CD4-positive, alpha-beta T cell treated with Interleukin-10 for 1 hour (primary cell): ENCODE measurements at regions not wholly inside any gene's neighbourhood (a gene's known extent, or its start where the extent isn't known, plus 50 kb on each side); places are given as distances from the start of the nearest gene placed in this dataset.

ENCODE experiments used
- DNase-seq: peaks from one replicate; pipeline ENCODE4 v3.0.0-alpha.2; 2020

DNA sequence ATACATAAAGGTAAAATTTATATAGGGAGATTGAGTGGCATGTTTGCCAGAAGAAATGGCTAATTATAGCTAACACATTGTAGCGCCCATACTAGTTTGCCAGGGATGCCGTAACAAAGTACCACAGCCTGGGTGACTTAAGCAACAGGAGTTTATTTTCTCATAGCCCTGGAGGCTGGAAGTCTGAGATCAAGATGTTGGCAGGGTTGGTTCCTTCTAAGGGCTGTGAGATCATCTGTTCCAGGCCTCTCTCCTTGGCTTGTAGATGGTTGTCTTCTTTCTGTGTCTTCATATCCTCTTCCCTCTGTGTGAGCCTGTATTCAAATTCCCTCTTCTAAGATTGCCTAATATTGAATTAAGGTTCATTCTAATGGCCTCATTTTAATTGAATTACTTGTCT is 417.5 kb upstream of the OPRM1 start:
- DNase-seq: no peak

DNA sequence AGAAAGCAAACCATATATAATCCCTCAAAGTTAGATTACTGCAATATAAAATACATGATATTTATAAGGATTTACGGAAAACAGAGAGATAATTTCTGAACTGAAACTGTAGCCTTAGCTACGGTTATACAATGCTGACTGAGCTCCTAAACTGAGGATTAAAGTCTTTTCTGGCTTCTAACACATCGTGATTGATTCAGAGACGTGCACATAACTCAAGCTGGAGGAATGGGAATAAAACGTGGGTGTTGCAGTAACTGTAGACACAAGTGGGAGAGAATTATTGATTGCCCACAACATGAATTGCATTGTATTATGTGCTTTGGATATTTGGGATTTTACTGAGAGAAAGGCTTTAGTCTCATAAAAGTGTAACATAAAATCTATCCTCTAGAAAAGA is 418.0 kb upstream of the OPRM1 start:
- no peak for DNase-seq

DNA sequence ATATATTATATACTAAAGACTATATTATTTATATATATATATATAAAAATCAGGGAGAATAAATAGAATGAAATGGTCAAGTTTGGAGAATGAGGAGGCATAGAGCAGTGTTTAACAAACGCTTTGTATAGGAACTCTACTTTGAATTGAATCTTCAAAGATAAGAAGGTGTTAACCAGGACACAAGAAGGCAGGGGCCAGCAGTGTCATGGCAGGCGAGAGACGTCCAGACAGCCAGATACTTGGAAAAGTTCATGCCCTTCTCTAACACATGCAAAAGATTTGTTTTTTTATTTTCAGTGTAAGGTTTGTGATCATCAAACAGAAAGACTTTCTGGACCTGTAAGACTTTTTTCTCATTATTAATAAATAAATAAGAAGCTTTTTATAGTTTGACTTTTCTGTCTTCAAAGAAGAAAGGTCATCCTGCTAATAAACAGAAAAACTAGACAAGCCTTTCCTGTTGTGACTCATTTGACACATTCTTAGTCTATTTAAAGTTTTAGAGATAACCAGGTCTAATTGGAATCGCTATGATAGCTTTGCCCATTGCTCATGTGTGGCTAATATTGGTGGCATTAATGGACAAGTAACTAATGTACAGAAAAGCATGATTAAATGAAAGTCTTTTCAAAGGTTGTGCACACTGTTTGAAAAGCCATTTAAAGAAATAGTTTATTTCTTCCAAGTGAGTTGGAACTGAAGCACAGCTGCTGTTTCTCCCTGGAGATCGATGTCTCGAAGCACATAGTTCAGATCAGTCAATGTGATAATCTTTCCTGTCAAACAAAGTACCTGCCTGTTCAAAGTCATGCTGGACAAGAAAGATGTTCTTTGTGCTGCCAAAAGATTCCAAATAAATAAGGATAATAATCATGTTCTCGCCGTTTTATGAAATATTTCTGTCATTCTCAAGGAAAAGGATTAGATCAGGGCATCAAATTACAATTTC is 420.4 kb upstream of the OPRM1 start:
- no peak for DNase-seq

DNA sequence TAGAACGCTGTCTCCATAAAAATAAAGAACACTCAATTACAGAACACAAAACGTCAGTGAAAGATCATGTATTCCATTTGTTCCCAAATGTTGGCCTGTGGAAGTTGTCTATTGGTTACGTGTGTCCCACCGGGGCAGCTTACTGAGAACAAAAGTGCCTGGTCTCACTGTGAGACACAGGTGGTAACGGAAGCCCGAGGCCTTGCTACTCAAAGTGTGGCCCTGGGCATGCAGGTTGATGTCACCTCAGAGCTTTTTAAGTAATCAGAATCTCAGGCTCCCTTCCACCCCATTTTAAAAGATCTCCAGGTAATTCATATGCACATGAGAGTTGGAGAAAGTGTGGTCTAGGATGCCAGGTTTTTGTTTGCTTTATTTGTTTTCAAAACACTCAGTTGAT is 422.5 kb upstream of the OPRM1 start:
- DNase-seq: no peak

DNA sequence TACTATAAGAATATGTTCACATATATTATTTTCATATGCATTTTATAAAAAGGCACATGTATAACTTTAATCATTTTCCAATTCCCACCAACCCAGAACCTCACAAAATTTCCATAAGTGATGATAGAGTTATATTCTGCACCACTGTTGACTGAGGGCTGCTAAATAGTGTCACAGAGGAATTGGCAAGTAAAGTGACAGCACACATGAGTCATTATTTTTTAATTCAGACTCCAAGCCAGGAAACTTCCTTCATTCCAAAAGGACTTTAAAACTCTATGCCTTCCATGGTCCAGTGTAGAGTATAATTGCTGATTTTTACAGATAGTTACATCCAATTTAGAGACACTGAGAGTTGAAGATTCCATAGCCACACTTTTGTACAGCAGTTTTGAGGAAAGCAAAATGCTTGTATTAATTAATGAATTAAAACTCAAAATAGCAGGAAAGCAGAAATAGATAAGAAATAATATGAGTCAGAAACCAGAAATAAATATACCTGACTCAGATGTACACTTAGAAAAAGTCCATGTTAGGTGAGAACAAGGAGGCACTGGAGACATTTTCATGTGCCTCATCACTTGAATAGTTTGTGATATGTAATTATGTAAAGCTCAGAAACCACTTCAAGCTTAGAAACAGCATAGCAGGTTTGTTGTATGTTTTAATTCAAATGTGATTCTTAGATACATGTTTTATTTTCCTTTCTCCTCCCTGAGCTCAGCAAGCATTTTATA is 425.2 kb upstream of the OPRM1 start:
- no peak for DNase-seq

DNA sequence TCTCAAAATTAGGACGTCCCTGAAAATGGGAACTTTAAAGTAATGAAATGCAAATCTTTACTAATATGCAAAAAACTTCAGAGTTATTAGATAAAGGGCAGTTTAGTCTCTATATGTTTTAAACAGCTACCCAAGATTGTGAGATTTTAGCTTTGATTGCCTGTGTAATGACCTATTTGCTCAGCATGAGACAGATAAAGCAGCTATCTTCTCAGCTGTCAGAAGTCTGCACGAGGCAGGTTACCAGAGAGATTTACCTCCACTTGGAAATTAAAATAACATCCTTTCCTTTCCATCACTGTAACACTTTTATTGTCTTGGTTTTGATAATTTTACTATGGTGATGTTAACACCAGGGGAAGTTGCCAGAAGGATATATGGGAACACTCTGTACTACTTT is 436.6 kb upstream of the OPRM1 start:
- DNase-seq: no peak

DNA sequence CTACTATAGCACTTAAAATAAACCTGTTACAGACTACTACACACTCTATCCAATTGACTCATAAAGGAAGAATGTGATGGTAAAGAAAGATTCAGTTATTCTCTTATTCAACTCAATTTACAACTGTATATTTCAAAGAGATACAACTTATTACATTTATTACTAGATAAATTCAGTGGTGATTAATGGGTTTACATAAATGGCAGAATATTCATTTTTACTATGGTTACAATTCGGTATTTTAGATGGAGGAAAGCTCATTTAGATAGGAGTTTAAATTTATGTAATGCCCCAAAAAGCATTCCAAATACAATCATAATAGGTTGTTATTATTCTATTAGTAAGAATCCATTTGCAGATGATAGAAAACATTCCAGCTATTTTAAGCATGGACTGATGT is 439.1 kb upstream of the OPRM1 start:
- no peak for DNase-seq

DNA sequence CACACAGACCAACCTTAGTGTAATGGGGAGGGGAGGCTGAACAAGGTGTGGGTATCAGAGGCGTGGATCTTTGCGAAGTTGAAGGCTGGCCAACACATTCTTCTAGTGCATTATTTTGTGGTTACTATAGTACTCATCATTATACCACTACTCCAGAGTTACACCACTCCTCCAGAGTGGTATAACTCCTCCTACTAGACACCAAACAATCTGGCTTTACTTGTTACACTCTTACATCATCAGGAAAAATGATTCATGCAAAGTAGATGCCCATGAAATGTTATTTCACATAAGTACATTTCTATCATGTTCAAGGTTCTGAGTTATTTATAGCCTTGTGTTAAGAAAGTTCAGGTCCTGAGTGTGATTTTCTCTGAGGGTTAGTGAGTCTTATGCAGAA is 443.1 kb upstream of the OPRM1 start:
- no peak for DNase-seq

DNA sequence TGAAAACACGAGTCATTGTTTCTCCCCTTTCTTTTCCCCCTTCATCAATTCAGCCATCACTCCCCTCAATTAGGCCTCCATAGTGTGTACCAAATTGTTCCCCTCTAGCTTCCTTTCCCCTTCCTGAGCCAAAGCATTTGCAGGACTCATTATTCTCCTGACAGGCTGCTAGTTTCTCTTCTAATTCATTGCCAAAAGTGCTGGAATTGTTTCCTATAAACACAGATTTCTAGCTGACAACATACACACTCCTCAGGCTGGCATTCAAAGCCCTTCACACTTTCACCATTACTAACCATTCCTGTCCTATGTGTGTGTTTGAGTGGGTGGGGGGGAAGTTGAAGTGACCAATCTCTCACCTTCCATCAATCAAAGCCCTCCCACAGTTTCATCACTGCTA is 444.2 kb upstream of the OPRM1 start:
- no peak for DNase-seq

DNA sequence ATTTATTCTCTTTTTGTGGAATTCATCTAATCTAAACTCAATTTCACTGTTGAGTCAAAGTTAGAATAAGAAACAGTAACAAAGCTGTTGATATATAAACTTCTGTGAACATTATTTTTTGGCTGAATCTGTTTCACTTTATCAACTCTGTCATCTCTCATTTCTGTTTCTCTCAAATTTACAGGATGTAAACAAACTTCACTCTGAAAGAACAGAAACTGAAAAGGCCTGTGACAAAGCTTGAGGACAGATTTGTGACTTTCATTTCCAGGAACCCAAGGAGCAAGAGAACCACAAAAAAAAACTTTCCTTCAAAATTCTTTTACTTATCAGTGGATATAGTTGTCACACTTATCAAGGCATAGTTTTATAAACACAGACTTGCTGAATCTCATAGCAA is 447.9 kb upstream of the OPRM1 start:
- DNase-seq: no peak

DNA sequence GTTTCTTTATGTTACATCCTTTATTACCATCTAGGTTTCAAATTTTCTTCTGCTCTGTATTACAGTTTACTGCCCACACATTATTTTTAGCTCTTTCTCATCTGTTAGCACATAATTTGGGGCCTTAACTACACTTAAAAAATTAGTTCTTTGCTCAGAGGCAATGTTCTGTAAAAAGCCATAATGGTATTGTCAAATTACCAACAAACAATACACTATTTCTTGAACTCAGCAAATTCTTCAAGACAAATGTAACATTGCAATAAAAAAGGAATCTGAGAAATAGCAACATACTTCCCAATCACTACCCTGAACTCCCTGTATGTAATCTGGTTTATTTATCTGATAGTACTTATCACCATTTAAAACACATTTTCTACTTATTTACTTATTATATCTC is 448.6 kb upstream of the OPRM1 start:
- DNase-seq: no peak

DNA sequence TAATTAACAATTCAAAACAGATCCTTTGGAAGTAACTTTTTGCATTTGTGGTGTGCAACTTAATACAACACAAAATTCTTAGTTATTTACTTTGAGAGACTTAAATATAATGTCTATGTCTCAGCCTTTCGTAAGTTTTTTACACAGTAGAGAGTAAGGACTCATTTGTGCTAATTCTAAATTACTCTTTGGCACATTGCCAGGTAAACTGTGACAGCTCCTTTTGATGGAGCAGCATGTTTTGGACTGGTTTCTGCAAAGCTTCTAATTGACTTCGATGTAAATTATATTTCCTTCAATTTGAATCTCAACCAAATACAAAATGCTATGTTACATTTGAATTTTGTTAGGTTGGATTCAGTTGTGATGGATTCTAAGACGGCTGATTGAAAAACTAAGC is 450.7 kb upstream of the OPRM1 start:
- no peak for DNase-seq

DNA sequence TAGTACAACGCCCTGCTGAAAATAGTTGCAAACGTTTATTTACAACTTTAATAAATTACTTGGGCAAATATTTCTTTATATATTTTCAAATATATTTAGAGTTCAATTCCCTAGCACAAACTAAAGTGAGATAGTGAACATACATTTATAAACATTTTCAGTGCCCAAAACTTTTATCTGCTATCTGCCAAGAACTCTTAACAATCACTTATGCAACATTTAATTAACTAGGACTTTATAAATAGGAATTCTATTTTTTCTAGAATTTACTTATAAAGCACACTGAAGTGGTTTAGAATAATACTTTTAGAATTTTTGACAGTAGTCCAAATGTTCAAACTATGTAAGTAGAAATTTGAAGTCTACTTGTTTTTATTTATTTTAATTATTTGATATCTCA is 452.6 kb upstream of the RGS17 start:
- no peak for DNase-seq

DNA sequence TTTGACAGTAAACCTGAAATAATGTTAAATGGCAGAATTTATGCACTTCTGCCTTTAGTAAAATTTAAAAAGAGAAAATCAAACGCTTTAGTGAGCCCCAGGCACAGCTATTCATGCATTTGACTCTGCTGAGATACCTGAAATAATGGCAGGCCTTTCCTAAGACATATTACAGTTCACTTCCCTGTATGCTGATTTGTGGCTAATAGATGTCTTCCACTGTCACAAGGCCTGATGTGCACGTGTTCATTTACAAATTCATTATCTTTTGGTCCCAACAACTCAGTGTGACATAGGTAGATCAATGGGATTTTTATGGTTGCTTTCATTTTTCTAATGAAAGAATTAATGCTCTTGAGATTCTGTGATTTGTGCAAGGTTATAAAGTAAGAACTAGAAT is 449.7 kb upstream of the RGS17 start:
- DNase-seq: no peak

DNA sequence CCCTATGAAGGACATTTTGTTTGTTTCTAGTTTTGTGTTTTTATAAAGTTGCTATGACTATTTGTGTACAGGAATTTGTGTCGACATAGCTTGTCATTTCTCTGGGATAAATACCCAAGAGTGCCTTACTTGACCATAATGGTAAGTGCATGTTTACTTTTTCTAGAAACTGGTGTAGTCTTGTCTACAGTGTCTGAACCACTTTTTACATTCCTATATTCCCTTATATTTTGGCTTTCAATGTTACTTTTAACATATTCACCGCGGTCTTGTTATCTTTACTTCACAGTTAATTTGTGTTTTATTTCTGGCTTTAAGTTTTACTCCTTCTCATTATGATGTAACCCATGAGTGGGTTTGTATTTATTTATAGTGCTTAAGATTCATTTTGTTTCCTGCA is 444.4 kb upstream of the RGS17 start:
- no peak for DNase-seq

DNA sequence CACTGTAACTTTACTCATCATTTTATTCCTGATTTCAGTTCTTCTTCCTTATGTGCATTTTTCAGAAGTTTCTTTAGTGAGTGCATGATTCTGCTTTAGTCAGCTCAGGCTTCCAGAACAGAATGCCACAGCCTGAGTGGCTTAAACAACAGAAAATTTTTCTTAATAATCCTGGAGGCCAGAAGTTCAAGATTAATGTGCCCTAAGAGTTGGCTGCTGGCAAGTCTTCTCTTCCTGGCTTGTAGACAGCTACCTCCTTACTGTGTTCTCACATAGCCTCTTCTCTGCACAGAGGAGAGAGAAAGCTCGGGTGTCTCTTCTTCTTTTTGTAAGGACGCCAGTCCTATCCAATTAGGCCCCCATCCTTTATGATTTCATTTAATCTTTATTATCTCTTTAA is 443.1 kb upstream of the RGS17 start:
- DNase-seq: no peak

DNA sequence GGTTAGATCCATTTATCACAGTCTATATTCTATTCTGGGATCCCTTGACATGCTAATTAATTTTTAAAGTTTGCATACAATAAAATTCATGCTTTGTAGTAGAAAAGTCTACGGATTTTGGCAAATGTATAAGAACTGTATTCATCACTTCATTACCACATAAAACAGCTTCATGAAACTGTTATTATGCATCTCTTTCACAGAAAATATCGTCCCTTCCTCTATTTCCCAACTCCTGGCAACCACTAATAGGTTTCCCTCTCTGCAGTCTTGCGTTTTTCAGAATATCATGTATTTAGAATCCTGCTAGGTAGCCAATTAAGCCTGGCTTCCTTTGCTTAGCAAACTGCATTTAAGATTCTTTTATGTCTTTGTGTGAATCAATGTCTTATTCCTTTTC is 441.3 kb upstream of the RGS17 start:
- no peak for DNase-seq

DNA sequence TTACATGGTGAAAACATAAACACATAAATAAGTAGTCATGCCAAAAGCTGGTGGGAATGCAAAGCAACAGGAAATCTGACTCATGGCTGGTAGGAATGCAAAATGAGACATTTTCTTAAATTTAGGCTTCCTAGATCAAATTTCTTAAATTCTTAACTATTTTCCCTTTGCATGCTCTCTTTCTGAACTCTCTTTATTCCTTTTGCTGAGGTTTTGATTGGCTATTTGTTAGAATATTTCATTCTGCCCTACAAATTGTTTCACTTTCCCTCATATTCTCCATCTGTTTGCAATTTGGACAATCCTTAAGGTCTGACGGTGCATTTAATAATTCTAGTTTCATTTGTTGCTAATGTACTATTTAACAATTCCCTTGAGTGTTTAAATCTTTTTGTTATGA is 437.5 kb upstream of the RGS17 start:
- DNase-seq: no peak

DNA sequence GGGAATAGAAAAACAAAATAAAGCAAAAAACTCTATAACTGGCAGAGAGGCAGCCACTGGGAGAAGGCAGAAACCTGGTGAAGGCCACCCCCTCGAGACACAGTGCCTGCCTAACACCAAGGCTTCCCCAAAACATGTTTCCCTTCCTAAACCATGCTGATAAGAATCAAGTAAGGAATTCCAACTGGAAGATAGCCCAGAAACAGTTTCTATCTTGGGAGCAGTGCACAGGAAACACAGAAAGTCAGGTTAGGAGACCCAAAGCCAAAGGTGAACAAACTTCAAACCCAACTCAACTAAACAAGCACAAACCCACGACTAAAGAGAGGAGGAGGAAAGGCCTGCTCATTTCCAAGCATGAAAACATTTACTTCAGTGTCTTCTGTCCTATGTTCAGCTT is 433.7 kb upstream of the RGS17 start:
- no peak for DNase-seq

DNA sequence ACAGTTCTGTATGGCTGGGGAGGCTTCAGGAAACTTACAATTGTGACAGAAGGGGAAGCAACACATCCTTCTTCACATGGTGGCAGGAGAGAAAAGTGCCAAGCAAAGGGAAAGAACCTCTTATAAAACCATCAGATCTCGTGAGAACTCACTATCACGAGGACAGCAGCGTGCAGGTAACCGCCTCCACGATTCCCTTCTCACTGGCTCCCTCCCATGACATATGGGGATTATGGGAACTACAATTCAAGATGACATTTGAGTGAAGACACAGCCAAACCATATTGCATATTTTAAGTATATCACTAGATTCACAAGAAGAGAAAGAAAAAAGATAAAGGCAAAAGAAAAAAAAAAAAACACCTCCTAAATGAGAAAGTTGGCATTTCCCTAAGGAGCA is 431.9 kb upstream of the RGS17 start:
- no peak for DNase-seq

DNA sequence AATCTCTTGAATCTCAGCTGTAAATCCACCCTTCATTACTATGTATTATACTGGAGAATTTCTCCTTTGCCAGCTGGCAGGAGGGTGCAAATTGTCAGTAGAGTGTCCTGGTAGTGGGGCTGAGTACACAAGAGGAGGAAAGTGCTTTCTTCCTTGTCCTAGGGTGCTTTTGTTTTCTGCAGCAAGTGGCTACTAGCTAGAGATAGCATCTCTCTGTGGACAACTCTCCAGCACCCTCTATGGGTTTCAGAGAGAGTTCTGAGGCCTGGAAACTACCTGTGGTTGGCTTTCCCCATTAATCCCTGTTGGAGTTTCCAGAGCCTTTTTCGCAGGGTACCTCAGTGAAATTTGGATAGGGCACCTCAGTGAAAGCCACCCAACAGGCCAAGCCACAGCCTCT is 422.5 kb upstream of the RGS17 start:
- DNase-seq: no peak

DNA sequence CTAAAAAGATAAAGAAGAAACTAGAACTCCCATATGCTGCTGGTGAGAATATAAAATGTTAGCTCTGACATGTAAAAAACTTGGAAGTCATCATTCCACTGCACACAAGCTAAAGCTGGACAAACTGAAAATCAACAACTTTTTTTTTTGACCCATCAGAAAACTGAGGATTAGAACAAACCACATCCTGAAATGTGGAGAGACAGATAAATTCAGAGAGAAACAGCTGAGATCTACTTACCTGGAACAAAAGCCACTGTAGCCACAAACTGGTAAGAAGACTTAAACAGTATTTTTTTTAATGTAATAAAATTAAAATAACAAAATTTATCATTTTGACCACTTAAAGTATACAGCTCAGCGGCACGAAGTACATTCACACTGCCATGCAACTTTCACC is 408.5 kb upstream of the RGS17 start:
- DNase-seq: no peak

DNA sequence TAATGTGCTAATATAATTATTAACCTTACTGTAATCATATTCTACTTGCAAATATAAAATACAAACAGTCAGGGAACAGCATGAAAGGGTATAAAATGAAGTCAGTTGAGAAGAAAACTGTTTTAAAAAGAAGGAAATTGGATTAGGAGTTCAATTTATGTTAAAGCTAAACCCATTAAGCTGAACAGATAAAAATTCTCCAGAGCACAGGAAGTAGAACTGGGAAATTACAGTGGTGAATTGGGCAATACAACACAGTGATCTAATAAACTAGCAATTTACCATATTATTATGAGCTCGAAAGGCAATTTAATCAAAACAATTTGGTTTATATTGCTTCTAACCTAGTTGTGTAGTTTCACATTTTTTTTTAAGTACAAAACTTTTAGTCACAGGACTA is 407.4 kb upstream of the RGS17 start:
- DNase-seq: no peak

DNA sequence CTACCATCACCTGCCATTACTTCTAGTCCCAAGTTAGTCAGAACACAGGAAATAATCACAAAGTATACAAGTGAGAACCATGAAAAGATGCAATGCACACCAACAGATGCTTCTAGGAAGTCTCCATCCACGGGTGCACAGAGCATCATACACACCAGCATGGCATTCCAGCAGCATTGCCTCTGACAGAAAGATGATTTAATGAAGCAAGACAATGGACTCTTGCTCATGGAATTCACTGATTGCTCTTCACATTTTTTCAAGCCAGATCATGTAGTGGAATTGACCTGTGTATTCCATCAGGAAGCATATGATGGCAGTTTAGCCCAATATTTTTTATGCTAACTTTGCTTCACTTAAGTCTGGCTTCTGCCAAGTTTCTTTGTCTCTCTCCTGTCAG is 406.3 kb upstream of the RGS17 start:
- DNase-seq: no peak

DNA sequence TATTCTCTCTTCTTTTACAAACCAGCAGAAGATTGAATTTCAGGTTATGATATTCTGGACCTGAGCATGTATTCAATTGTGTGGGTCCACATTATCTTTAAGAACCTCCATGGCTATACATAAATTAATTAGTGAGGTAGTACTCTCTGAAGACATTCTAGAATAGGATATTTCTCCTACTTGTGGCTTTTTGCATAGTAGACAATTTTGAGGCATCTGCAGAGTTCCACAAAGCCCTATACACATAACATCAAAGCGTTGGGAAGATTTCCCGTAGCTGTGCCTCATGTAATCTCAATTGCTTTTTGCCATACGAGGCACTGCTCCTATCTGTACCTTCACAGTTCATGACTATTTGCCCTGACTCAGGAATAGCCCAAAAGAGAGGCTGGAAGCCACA is 395.4 kb upstream of the RGS17 start:
- no peak for DNase-seq
